CD14-positive monocyte (primary cell): ENCODE measurements at regions not wholly inside any gene's neighbourhood (a gene's known extent, or its start where the extent isn't known, plus 50 kb on each side); places are given as distances from the start of the nearest gene placed in this dataset.

Experiments used
- DNase-seq, 3 donors: peaks; one replicate each; pipeline ENCODE4 v3.0.0-alpha.2; 2011 to 2022
- H2AFZ ChIP-seq: 2 replicates; pipeline ENCODE4 v1.6.0; 2012; ENCODE audit warnings: mild to moderate bottlenecking, low read depth, low read length, inconsistent platforms; ENCODE audit not compliant: insufficient read depth, poor library complexity, severe bottlenecking
- H3K27ac ChIP-seq, 2 donors: 1 replicate in 1 of 2; 2 replicates in 1 of 2; pipeline ENCODE4 v1.5.1; 2012 to 2013; ENCODE audit warnings: low read length in 2 of 2, control low read depth in 1 of 2, inconsistent platforms in 1 of 2, low read depth in 1 of 2, mild to moderate bottlenecking in 1 of 2
- H3K27me3 ChIP-seq, 2 donors: one replicate each; pipeline versions ENCODE4 v1.6.0 to v1.6.1; 2011 to 2013; ENCODE audit warnings: low read length in 2 of 2; ENCODE audit not compliant: control insufficient read depth in 2 of 2, insufficient read depth in 2 of 2
- H3K36me3 ChIP-seq, 2 donors: replicated peaks in 1 of 2; 1 replicate in 1 of 2; 2 replicates in 1 of 2; pipeline versions ENCODE4 v1.5.1 to v1.6.1; 2012 to 2013; ENCODE audit warnings: low read length in 2 of 2, control low read depth in 1 of 2, inconsistent platforms in 1 of 2, mild to moderate bottlenecking in 1 of 2; ENCODE audit not compliant: insufficient read depth in 2 of 2, control insufficient read depth in 1 of 2
- H3K4me1 ChIP-seq, 2 donors: 1 replicate in 1 of 2; 2 replicates in 1 of 2; pipeline versions ENCODE4 v1.5.1 to v1.6.1; 2012 to 2013; ENCODE audit warnings: low read length in 2 of 2, control low read depth in 1 of 2, inconsistent platforms in 1 of 2, mild to moderate bottlenecking in 1 of 2, moderate library complexity in 1 of 2; ENCODE audit not compliant: insufficient read depth in 2 of 2, control insufficient read depth in 1 of 2
- H3K4me2 ChIP-seq: replicated peaks from 2 replicates; pipeline ENCODE3; 2012; ENCODE audit warnings: low read length, moderate library complexity, mild to moderate bottlenecking; ENCODE audit not compliant: poor library complexity, severe bottlenecking; ENCODE audit errors: extremely low read depth
- H3K4me3 ChIP-seq, 3 experiments: fragments of 200-600 bp in 1 of 3; sonication (generic) in 1 of 3; replicated peaks in 1 of 3; 1 replicate in 2 of 3; 2 replicates in 1 of 3; pipeline ENCODE4 v1.5.1; 2011 to 2013; ENCODE audit warnings: low read length in 3 of 3, mild to moderate bottlenecking in 3 of 3, control low read depth in 2 of 3, low read depth in 2 of 3, inconsistent platforms in 1 of 3, moderate library complexity in 1 of 3
- H3K79me2 ChIP-seq: 2 replicates; pipeline ENCODE4 v1.6.0; 2012; ENCODE audit warnings: mild to moderate bottlenecking, control low read depth, inconsistent platforms, low read length, moderate library complexity; ENCODE audit not compliant: insufficient read depth
- H3K9ac ChIP-seq: 2 replicates; pipeline ENCODE4 v1.6.0; 2017; ENCODE audit warnings: low read length, mild to moderate bottlenecking; ENCODE audit not compliant: insufficient read depth, poor library complexity, severe bottlenecking
- H3K9me3 ChIP-seq, 2 donors: replicated peaks in 1 of 2; 1 replicate in 1 of 2; 2 replicates in 1 of 2; pipeline versions ENCODE4 v1.5.1 to v1.6.1; 2012 to 2013; ENCODE audit warnings: low read length in 2 of 2, control low read depth in 1 of 2; ENCODE audit not compliant: control insufficient read depth in 1 of 2, insufficient read depth in 1 of 2
- H4K20me1 ChIP-seq: 2 replicates; pipeline ENCODE4 v1.6.0; 2012; ENCODE audit warnings: mild to moderate bottlenecking, low read length, control low read depth, moderate library complexity; ENCODE audit not compliant: insufficient read depth
- H3K27ac Mint-ChIP-seq, 7 donors: one replicate each; pipeline ENCODE4 v1.8.0; 2020; ENCODE audit warnings: mild to moderate bottlenecking in 7 of 7, mixed read lengths in 7 of 7, moderate library complexity in 6 of 7, inconsistent platforms in 2 of 7
- H3K27me3 Mint-ChIP-seq, 3 donors: one replicate each; pipeline ENCODE4 v1.8.0; 2021 to 2022; ENCODE audit warnings: low read depth in 3 of 3, mild to moderate bottlenecking in 3 of 3, mixed read lengths in 3 of 3, moderate library complexity in 3 of 3, inconsistent platforms in 1 of 3
- H3K36me3 Mint-ChIP-seq, 2 donors: one replicate each; pipeline ENCODE4 v1.8.0; 2020; ENCODE audit warnings: mixed read lengths in 2 of 2, inconsistent platforms in 1 of 2, mild to moderate bottlenecking in 1 of 2
- H3K4me1 Mint-ChIP-seq: one replicate; pipeline ENCODE4 v1.8.0; 2020; ENCODE audit warnings: mild to moderate bottlenecking, mixed read lengths
- H3K4me3 Mint-ChIP-seq, 2 donors: one replicate each; pipeline ENCODE4 v1.8.0; 2020; ENCODE audit warnings: mild to moderate bottlenecking in 2 of 2, mixed read lengths in 2 of 2, moderate library complexity in 1 of 2
- H3K9me3 Mint-ChIP-seq, 7 donors: one replicate each; pipeline ENCODE4 v1.8.0; 2020 to 2022; ENCODE audit warnings: mixed read lengths in 7 of 7, mild to moderate bottlenecking in 6 of 7, moderate library complexity in 6 of 7, inconsistent platforms in 2 of 7
- WGBS: methylation state at CpG from one replicate; pipeline ENCODE4 v1.1.5; 2013; ENCODE audit warnings: missing lambda C conversion rate; ENCODE audit not compliant: insufficient coverage; 5-methylcytosine and 5-hydroxymethylcytosine counted together
- intact Hi-C, 2 donors: fragments of 100-400 bp; cut with micrococcal nuclease; formaldehyde crosslinking; loops; one replicate each; pipeline versions ENCODE4 v1.15.0 to v1.15.1; 2023
- TF ChIP-seq, protein P1 (sequence below): fragments of 200-600 bp; IDR thresholded peaks from one replicate; pipeline ENCODE4 v1.8.0; 2022; ENCODE audit warnings: antibody characterized with exemption, mild to moderate bottlenecking

DNA sequence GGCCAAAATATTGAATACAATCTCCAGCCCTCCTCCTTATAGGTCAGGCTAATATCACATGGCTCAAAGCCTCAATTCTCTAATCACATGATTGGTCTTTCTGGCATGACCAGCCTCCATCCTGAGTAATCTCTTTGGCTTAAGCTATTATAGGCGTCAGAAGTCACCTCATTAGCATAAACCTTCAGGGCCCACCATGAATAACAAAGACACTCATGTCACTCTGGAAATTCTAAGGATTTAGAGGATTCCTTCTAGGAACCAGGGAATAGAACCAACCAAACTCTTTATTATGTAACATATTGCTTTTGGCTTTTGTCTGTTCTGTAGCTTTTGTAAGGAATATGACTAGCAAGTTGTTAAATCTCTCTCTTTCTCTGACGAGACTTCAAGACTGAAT is 109.2 kb upstream of the IGFBP7 start:
- no peak overlapping the region for H3K4me2 ChIP-seq
- no peak overlapping the region for H3K4me3 ChIP-seq
- Mint-ChIP-seq H3K4me3 (no peak overlapping the region), H3K27me3 (peaks cover 2 to 5% (median 2%) of the 10 kb centered on the region in 3 donors), H3K9me3 (peaks cover 0 to 2% (median 0%) of the 10 kb centered on the region in 7 donors), H3K4me1 (no peaks in the 10 kb centered on the region), H3K36me3 (no peaks in the 10 kb centered on the region), H3K27ac (no peak overlapping the region)
- no peaks in the 10 kb centered on the region for H3K27me3 ChIP-seq
- no CpG with 5 or more reads among the region's 2 CpGs for WGBS
- no peak overlapping the region for H3K27ac ChIP-seq
- no peak overlapping the region for H3K9ac ChIP-seq
- no peaks in the 10 kb centered on the region for H4K20me1 ChIP-seq
- H3K9me3 ChIP-seq: no peaks in the 10 kb centered on the region
- no peaks in the 10 kb centered on the region for H3K4me1 ChIP-seq
- intact Hi-C loops: no loop called here
- TF ChIP-seq, protein P1, sequence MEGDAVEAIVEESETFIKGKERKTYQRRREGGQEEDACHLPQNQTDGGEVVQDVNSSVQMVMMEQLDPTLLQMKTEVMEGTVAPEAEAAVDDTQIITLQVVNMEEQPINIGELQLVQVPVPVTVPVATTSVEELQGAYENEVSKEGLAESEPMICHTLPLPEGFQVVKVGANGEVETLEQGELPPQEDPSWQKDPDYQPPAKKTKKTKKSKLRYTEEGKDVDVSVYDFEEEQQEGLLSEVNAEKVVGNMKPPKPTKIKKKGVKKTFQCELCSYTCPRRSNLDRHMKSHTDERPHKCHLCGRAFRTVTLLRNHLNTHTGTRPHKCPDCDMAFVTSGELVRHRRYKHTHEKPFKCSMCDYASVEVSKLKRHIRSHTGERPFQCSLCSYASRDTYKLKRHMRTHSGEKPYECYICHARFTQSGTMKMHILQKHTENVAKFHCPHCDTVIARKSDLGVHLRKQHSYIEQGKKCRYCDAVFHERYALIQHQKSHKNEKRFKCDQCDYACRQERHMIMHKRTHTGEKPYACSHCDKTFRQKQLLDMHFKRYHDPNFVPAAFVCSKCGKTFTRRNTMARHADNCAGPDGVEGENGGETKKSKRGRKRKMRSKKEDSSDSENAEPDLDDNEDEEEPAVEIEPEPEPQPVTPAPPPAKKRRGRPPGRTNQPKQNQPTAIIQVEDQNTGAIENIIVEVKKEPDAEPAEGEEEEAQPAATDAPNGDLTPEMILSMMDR: no peak
- H2AFZ ChIP-seq: no peak overlapping the region
- no peaks in the 10 kb centered on the region for H3K79me2 ChIP-seq
- H3K36me3 ChIP-seq: no peaks in the 10 kb centered on the region
- no peak for DNase-seq

DNA sequence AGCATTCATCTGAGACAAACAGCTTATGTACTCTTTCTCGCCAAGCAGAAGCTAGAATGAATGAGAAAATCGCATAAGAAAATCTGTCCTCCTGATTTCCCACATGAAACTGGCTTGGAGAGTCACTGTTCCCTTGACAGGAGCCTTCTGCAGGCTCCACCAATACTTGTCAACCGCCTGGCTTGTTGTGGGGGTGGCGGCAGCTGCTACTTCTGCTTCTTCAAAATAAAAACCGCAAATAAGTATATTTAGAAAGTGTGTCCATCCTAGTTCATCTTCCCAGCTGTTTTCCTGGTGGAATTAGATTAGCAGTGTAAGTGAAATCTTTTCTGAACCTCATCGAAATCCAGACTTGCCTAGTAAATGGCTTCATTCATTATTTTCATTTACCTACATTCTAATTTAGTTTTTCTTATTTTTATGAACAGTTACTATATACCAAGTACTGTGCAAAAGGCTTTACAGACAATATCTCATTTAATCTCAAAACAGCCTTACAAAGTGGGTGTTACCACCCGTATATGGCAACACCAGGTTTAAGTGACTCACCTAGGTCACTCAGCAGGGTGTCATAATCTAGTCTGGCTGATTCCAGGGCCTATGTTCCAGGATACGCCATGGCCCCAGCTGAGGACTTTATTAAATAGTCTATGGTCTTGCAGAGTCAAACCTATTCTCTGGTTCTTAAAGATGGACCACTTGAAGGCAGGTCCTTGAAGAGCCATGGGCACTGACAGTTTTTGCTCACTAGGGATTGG is 104.6 kb upstream of the IGFBP7 start:
- H3K9me3 ChIP-seq: no peaks in the 10 kb centered on the region
- H4K20me1 ChIP-seq: no peaks in the 10 kb centered on the region
- no peak overlapping the region for H3K27ac ChIP-seq
- no peak overlapping the region for H3K4me3 ChIP-seq
- no peak overlapping the region for H3K4me3 Mint-ChIP-seq
- no peaks in the 10 kb centered on the region for H3K36me3 Mint-ChIP-seq
- 93% methylated on average over 3 of the region's 8 CpGs for WGBS
- H3K27me3 Mint-ChIP-seq: peaks cover 0 to 4% (median 3%) of the 10 kb centered on the region in 3 donors
- no peak overlapping the region for H3K9ac ChIP-seq
- no peak overlapping the region for H3K4me2 ChIP-seq
- no peak overlapping the region for H2AFZ ChIP-seq
- H3K9me3 Mint-ChIP-seq: peaks cover 0 to 2% (median 0%) of the 10 kb centered on the region in 7 donors
- intact Hi-C loops: no loop called here
- no peak overlapping the region for H3K27ac Mint-ChIP-seq
- TF ChIP-seq, protein P1: no peak
- H3K27me3 ChIP-seq: no peaks in the 10 kb centered on the region
- no peaks in the 10 kb centered on the region for H3K79me2 ChIP-seq
- H3K4me1 ChIP-seq: no peaks in the 10 kb centered on the region
- no peaks in the 10 kb centered on the region for H3K36me3 ChIP-seq
- no peak for DNase-seq
- H3K4me1 Mint-ChIP-seq: peaks cover 2% of the 10 kb centered on the region
